SU-DHL-6 (cell line): ENCODE measurements at regions not wholly inside any gene's neighbourhood (a gene's known extent, or its start where the extent isn't known, plus 50 kb on each side); places are given as distances from the start of the nearest gene placed in this dataset.

Experiments used
- H2AFZ ChIP-seq: fragments of 200-600 bp; sonication (generic); 2 replicates; pipeline ENCODE4 v1.6.1; 2014; ENCODE audit warnings: low read depth, mild to moderate bottlenecking, moderate library complexity, mixed read lengths, antibody characterized with exemption, low read length; ENCODE audit not compliant: severe bottlenecking
- H3F3A ChIP-seq: fragments of 200-600 bp; shearing (Covaris generic); 2 replicates; pipeline ENCODE4 v1.6.0; 2016; ENCODE audit warnings: antibody characterized with exemption, mild to moderate bottlenecking; ENCODE audit not compliant: insufficient read depth
- H3K27ac ChIP-seq: fragments of 200-600 bp; sonication (generic); 2 replicates; pipeline ENCODE4 v1.5.1; 2016; ENCODE audit warnings: low read depth, mild to moderate bottlenecking, low read length, moderate library complexity, mixed read lengths
- H3K27me3 ChIP-seq: fragments of 200-600 bp; sonication (generic), shearing (Covaris generic); 2 replicates; pipeline ENCODE4 v1.6.0; 2014; ENCODE audit warnings: mild to moderate bottlenecking, low read length
- H3K36me3 ChIP-seq: fragments of 200-600 bp; sonication (generic); 2 replicates; pipeline ENCODE4 v1.6.1; 2014; ENCODE audit warnings: mild to moderate bottlenecking, low read length, mixed read lengths
- H3K4me2 ChIP-seq: fragments of 300-600, 200-600 bp; shearing (Covaris generic), sonication (generic); 2 replicates; pipeline ENCODE4 v1.6.0; 2014; ENCODE audit warnings: low read length, low read depth, mild to moderate bottlenecking; ENCODE audit not compliant: poor library complexity, severe bottlenecking
- H3K4me3 ChIP-seq: fragments of 200-600 bp; sonication (generic); 2 replicates; pipeline ENCODE4 v1.5.1; 2014; ENCODE audit warnings: antibody characterized with exemption, low read length, mild to moderate bottlenecking, mixed read lengths; ENCODE audit not compliant: insufficient read depth, poor library complexity, severe bottlenecking
- H3K79me2 ChIP-seq: fragments of 200-600 bp; sonication (generic); 2 replicates; pipeline ENCODE4 v1.6.1; 2014; ENCODE audit warnings: mild to moderate bottlenecking, low read length, moderate library complexity; ENCODE audit not compliant: insufficient read depth
- H3K9ac ChIP-seq: fragments of 200-600 bp; sonication (generic); 2 replicates; pipeline ENCODE4 v1.7.0; 2014; ENCODE audit warnings: mild to moderate bottlenecking, low read length
- H3K9me2 ChIP-seq: fragments of 200-600 bp; sonication (generic); replicated peaks from 2 replicates; pipeline ENCODE4 v1.6.1; 2014; ENCODE audit warnings: low read length; ENCODE audit not compliant: insufficient read depth
- H3K9me3 ChIP-seq: fragments of 200-600 bp; sonication (generic); 2 replicates; pipeline ENCODE4 v1.6.1; 2014; ENCODE audit warnings: low read length, mixed read lengths; ENCODE audit not compliant: insufficient read depth
- H4K20me1 ChIP-seq: fragments of 200-600 bp; sonication (generic); 2 replicates; pipeline ENCODE4 v1.6.1; 2014; ENCODE audit warnings: low read depth, mild to moderate bottlenecking, antibody characterized with exemption, low read length, moderate library complexity, mixed read lengths
- EZH2phosphoT487 ChIP-seq: fragments of 200-600 bp; sonication (generic), shearing (Covaris generic); conservative IDR thresholded peaks from 2 replicates; pipeline ENCODE4 v1.6.1; 2018; ENCODE audit warnings: mild to moderate bottlenecking, antibody characterized with exemption, low read length, moderate library complexity, mixed read lengths
- TF ChIP-seq, protein P1 (sequence below): fragments of 200-600 bp; sonication (generic); IDR thresholded peaks from one replicate; pipeline ENCODE4 v1.5.1; 2017; ENCODE audit warnings: antibody characterized with exemption, mild to moderate bottlenecking, low read length, moderate library complexity; ENCODE audit not compliant: insufficient read depth, poor library complexity, severe bottlenecking

GRCh38 chr5:57009811-57010210, 57.9 kb upstream of the MIER3 start:
- TF ChIP-seq, protein P1, sequence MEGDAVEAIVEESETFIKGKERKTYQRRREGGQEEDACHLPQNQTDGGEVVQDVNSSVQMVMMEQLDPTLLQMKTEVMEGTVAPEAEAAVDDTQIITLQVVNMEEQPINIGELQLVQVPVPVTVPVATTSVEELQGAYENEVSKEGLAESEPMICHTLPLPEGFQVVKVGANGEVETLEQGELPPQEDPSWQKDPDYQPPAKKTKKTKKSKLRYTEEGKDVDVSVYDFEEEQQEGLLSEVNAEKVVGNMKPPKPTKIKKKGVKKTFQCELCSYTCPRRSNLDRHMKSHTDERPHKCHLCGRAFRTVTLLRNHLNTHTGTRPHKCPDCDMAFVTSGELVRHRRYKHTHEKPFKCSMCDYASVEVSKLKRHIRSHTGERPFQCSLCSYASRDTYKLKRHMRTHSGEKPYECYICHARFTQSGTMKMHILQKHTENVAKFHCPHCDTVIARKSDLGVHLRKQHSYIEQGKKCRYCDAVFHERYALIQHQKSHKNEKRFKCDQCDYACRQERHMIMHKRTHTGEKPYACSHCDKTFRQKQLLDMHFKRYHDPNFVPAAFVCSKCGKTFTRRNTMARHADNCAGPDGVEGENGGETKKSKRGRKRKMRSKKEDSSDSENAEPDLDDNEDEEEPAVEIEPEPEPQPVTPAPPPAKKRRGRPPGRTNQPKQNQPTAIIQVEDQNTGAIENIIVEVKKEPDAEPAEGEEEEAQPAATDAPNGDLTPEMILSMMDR, result no peak
- TF ChIP-seq EZH2phosphoT487, result no peak
- Histone ChIP-seq H4K20me1 (no peaks in the 10 kb centered on the region), H3K9me3 (no peaks in the 10 kb centered on the region), H3K27me3 (no peaks in the 10 kb centered on the region), H3K4me3 (no peak overlapping the region), H3K4me2 (no peak overlapping the region), H3K9ac (no peak overlapping the region), H2AFZ (no peak overlapping the region), H3K36me3 (no peaks in the 10 kb centered on the region), H3K79me2 (no peaks in the 10 kb centered on the region), H3K27ac (no peak overlapping the region), H3F3A (no peaks in the 10 kb centered on the region), H3K9me2 (no peaks in the 10 kb centered on the region)

DNA sequence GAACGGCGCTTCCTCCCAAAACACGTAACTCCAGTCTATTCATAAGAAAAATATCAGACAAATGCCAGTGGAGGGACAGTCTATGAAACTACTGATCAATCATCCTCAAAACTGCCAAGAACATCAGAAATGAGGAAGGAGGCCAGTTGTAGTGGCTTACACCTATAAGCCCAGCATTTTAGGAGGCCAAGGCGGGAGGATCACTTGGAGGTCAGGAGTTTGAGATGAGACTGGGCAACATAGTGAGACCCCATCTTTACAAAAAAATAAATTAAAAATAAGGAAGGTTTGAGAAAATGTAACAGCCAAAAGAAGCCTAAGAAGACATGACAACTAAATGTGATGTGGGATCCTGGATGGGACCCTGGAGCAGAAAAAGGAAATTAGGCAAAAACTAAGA, 58.9 kb upstream of the MIER3 start:
- H3F3A ChIP-seq, result no peaks in the 10 kb centered on the region
- TF ChIP-seq, protein P1, result no peak
- TF ChIP-seq EZH2phosphoT487, result no peak
- H3K79me2 ChIP-seq, result no peaks in the 10 kb centered on the region
- no peak overlapping the region for H3K4me3 ChIP-seq
- H2AFZ ChIP-seq, result no peak overlapping the region
- H3K36me3 ChIP-seq, result no peaks in the 10 kb centered on the region
- no peak overlapping the region for H3K9ac ChIP-seq
- no peak overlapping the region for H3K4me2 ChIP-seq
- H3K27ac ChIP-seq, result no peak overlapping the region
- no peaks in the 10 kb centered on the region for H4K20me1 ChIP-seq
- no peaks in the 10 kb centered on the region for H3K9me3 ChIP-seq
- H3K9me2 ChIP-seq, result no peaks in the 10 kb centered on the region
- H3K27me3 ChIP-seq, result no peaks in the 10 kb centered on the region

DNA sequence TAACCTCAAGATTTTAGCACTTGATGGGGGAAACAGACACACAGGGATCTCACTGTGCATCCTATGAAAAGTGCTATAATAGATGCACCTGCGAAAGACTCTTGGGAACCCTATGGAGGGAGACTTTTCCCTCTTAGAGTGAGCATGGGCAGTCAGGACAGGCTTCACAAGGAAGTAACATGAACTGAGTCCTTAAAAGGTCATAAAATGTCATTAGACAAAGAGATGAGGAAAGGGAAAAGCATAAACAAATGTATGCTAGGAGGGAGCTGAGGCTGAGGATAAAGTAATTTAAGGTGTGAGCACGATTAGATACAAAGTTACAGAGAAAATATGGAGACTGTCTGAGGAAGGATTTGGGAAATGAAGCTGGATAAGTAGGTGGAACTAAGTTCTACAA, 60.6 kb upstream of the MIER3 start:
- H3K4me3 ChIP-seq, result no peak overlapping the region
- no peaks in the 10 kb centered on the region for H3K79me2 ChIP-seq
- H3K4me2 ChIP-seq, result no peak overlapping the region
- no peaks in the 10 kb centered on the region for H4K20me1 ChIP-seq
- H3K9me2 ChIP-seq, result no peaks in the 10 kb centered on the region
- H3K36me3 ChIP-seq, result no peaks in the 10 kb centered on the region
- H3K9ac ChIP-seq, result no peak overlapping the region
- H3K27ac ChIP-seq, result no peak overlapping the region
- H3K9me3 ChIP-seq, result no peaks in the 10 kb centered on the region
- no peaks in the 10 kb centered on the region for H3K27me3 ChIP-seq
- H2AFZ ChIP-seq, result no peak overlapping the region
- TF ChIP-seq EZH2phosphoT487, result no peak
- TF ChIP-seq, protein P1, result no peak
- H3F3A ChIP-seq, result no peaks in the 10 kb centered on the region
